GM21786 (cell line): ENCODE measurements at regions not wholly inside any gene's neighbourhood (a gene's known extent, or its start where the extent isn't known, plus 50 kb on each side); places are given as distances from the start of the nearest gene placed in this dataset.
"Not testable (repeated sequence)": the region's sequence is repeated elsewhere in the genome, so short reads cannot be mapped to it uniquely, and the experiment has no call there.

Source experiments
- ATAC-seq: cut with Tn5 transposase; IDR thresholded peaks from one replicate; pipeline ENCODE4 v1.9.1; 2021; ENCODE audit not compliant: unreplicated experiment

DNA sequence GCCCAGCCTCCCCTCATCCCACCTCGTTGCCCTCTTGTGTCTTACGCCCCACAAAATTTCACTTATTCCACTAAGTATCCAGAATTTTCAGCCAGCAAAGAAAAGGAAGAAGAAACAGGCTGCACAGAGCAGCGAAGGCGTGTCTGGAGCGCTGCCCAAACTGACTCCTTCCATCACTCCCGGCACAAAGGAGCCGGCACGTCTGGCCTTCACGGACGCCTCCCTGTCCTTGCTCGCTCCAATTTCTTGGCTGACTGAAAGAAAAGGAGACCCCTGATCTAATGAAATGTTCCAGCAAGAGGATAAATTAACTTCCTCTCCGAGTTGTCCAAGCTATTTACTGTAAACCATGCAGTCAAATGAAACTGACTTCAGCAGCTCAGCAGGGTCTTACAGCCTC, 152.3 kb upstream of the CDH4 start:
- no peak for ATAC-seq

DNA sequence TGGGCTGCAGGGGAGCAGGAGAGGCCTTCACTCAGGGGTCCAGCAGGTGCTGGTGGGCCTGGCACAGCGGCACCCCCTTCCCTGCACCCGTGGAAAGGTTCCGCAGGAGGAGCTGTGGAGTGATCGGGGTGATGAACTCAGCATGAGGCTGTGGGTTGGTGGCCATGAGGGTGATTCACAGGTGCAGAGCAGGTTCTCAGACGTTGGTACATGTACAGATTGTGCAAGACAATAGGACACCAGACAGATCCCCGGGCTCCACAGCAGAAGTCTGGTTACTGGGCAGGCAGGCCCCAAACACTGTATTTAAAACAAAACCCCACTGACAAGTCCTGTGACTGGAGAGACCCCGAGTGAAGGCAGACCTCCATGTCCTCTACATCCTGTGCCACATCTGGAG, 151.6 kb upstream of the CDH4 start:
- no peak for ATAC-seq

DNA sequence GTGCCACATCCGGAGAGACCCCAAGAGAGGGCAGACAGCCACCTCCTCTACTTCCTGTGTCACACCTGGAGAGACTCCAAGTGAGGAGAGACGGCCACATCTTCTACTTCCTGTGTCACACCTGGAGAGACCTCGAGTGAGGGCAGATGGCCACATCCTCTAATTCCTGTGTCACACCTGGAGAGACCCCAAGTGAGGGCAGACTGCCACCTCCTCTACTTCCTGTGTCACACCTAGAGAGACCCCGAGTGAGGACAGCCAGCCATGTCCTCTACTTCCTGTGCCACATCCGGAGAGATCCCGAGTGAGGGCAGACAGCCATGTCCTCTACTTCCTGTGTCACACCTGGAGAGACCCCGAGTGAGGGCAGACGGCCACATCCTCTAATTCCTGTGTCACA, 150.7 kb upstream of the CDH4 start:
- not testable (repeated sequence) for ATAC-seq

DNA sequence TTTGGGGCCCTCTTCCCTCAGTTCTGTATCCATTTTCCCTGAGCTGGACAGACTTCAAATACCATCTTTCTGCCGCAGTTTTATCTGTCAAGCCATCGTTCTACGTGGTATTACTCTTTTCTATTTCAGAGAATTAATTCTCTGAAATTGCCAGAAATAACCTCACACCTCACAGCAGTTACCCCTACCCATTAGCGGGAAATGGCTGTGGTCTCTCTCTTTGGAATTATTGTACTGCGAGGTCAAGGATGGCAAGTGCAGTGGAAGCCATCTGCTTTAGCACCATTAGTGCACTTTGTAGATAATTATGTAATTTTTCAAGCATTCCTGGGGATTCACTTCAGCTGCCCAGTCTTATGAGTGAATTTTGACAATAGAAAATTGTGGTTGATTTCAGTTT, 147.8 kb upstream of the CDH4 start:
- ATAC-seq: no peak

DNA sequence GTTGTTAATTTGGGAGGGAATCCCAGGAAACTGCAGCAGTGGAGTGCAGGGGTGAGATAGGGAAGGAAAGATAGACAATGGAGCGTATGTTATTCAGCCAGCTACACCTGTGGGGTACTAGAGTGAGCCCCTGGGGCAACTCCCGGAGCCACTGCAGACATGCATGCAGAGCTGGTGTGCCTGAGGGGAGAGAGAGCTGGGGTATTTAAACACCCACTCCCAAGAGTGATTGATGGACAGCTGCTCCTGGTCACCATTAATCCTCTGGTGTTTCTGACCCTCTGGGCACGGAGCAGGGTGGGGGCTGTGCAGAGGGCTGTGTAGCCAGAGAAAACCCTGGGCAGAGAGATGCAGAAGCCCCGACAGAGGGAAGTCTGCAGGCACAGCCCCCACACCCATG, 146.7 kb upstream of the CDH4 start:
- ATAC-seq: no peak

DNA sequence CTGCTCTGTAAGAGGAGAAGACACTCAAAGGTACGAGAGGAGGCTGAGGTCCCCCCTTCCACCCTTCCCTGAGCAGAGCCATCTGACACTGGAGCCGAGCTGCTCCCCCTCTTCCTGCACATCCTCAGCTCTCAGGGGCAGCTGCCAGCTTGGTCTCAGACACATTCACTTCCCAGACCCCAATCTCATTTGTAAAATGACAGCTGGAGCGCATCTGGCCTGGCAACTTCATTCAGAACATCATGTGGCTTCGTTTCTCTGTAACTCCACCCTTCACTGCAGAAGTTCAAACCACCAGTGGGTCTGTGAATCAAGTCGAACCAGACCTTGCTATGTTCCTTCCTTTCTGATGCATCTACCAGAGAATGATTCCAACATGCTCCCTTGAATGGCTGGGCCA, 145.6 kb upstream of the CDH4 start:
- ATAC-seq: no peak

DNA sequence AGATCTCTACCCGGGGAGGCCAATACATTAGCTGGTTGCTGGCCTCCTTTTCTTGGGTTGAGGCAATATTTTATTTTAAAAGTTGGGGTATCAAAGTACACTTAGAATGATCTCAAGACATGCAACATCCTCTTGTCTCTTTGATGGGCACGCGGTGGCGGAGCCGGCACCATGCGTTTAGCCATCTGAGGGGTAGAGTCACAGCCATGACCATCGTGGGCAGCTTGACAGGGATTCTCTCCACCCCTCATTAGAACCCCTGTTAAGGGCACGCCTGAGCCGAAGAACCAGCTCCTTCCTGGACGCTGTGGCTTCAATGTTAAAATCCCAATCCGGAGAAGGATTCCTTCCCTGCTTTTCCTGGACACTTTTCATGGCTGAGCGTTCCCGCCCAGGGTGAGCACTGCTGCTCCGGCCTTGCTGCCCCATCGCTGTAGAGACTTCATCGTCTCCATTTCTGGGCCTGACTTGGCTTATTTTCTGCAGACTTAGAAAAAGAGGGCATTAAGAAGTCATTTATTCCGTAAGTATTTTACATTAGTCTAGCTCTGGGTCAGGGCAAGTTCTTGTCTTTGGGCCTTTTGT, 142.7 kb upstream of the CDH4 start:
- no peak for ATAC-seq

DNA sequence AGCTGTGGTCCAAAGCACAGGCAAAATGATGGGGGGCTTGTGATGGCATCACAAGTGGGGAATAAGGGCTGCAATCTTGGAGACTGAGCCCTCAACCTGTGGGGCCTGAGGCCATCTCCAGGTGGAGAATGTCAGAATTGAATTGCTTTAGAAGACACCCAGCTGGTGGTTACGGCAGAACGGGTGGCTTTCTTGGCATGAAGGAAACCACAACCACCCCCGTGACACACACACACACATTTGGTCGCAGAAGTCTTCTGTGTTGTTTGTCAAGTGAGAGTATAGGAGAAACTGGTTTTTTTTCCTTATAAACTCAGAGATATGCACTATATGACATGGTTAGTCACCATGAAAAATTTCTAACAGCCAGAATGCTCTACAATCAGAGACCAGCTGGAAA, 139.5 kb upstream of the CDH4 start:
- no peak for ATAC-seq

DNA sequence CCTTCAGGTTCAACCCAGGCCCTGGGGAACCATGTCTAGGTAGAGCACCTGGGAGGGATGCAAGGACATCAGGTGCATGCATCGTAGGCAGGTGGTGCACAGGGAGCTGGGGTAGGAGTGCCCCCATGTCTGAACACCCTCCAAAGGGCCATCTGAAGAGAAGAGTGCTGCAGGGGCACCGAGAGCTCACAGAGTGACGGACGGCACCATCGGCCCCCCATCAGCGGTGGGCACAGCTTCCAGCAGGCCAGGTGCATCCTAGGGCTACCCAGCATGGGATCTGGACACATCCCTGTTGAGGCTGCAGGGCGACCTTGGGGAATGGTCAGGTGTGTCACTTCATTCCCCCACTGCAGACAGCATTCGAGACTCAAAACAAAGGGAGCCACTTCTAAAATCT, 138.3 kb upstream of the CDH4 start:
- ATAC-seq: no peak

DNA sequence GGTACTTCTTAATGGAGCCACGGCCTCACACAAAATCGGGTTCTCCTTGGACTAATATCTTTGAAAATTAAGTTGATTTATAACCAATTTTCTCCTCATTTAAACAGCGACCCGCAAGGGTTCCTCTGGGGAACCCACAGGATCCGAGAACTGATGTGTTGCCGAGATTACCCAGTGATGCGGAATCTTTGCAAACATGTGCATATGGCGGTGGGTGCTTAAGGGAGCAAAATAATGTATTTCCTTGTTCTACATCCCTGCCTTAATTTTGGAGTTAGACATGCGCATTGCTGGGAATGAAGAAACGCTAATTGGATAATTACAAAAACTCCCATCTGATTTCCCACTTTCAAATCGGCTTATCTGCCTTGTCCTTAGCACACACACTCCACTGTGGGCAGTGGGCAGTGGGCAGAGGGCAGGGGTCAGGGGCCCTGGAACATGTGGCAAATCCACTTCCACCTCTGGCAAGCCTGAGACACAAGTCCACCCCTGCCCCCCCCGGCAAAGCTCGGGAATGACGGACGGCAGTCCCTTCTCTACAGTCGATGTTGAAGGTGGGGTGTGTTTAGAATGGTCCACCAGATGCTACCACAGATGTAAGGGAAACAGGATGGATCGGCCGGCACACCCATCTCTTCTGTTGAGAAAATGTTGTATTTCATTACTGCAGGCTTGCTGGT, 137.4 kb upstream of the CDH4 start:
- ATAC-seq: no peak

DNA sequence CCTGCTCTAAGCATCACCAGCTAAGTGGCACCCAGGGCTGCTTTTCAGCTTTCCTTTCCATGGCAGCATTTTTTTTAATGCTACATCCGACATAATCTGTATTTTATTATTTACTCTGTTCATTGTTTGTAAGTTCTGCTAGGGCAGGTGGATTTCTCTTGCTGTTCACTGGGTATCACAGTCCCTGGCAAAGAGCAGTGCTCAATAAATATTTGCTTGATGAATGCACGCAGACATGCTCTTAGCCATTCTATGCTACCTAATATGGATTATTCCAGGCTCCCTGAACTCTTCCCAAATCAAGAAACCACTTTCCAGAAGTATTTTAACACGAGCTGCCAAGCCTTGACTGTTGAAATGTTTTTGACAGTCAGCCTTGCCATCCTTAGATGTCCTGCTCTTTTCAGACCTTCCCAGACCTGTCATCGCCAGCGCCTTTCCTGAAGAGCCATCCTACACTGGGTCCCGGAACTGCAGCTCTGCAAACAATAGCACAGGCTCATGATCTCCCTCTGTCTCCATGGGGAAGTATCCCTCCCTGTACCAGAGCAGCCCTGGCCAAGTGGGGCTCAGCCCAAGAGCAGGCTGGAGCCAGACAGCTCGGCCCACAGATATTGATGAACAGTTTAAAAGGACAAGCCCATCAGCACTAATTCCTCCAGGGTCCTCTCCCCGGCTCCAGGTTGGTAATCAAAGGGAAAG, 136.5 kb upstream of the CDH4 start:
- no peak for ATAC-seq

DNA sequence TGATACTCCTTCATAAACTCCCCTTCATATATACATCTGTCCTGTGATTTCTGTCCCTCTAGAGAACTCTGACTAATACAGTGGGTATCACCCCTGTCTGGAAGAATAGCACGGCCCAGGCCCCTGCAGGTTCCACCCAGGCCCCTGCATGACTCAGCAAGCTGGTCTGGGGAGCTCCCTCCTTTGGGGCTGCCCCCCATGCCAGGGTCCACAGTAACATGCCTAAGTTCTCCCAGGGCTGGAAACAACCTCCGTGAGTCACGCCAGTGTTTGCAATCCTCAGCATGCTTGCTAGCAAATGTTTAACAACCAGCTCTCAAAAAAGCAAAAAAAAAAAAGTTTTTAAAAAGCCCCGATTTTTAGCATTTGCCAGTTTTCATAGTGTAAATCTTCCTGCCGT, 134.3 kb upstream of the CDH4 start:
- ATAC-seq: no peak

DNA sequence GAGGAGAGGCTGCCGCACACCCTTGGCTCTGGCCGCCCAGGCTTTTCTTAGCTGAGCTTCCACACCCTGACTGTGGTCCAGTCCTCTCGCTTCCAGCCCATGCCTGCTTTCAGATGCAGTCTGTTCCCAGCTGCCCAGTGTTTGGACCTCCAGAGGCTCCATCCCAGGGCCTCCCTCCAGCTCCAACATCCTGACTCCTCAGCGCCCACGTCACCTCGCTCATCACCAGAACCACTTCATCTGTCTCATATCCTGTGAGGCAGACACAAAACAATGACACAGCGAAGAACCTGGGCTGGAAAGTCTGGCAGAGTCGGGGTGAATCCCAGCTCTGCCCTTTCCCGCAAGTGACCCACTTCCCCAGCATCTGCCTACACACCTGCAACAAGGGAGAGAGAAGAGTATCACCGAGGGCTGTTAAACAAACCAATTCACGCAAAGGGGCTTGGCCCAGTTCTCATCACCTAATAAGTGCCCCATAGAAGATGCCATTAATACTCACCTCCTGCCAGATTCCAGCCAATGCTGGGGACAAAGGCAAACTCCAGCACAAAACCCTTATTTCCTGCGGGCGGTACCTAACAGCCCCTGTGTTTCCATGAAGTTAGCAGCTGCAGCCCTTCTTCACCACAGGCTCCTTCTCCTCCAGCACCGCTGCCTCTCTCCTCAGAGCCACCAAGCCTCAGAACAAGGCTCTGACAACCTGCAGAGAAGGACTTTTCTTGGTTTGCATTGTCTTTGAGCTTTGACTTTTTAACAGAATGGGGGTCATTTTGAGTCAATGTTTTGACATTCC, 133.4 kb upstream of the CDH4 start:
- no peak for ATAC-seq

DNA sequence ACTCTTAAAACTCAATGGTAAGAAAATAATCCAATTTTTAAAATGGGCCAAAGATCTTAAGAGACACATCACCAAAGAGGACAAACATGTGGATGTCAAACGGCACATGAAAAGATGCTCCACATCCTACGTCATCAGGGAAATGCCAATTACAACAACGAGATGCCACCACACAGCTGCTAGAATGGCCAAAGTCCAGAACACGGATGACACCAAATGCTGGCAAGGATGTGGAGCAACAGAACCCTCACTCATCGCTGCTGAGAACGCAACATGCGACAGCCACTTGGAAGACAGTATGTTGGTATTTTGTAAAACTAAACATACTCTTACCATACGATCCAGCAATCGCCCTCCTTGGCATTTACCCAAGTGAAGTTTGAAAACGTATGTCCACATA, 132.8 kb upstream of the CDH4 start:
- ATAC-seq: no peak

DNA sequence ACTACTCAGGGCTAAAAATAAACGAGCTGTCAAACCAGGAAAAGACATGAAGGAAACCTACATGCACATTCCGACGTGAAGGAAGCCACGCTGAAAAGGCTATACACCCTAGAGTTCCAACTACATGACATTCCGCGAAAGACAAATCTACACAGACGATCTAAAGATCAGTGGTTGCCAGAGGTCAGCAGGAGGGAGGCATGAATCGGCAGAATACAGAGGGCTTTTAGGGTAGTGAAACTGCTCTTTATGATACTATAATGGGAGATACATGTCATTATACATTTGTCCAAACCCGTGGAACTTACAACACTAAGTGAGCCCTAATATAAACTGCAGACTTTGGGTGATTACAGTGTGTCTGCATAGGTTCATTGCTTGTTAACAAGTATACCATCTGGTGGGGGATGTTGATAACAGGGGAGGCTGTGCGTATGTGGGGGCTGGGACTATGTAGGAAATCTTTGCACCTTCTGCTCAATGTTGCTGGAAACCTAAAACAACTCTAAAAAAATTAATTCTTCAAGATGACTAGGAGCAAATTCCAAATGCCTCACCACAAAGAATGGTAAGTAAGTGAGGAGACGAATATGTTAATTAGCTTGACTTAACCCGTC, 132.2 kb upstream of the CDH4 start:
- no peak for ATAC-seq

DNA sequence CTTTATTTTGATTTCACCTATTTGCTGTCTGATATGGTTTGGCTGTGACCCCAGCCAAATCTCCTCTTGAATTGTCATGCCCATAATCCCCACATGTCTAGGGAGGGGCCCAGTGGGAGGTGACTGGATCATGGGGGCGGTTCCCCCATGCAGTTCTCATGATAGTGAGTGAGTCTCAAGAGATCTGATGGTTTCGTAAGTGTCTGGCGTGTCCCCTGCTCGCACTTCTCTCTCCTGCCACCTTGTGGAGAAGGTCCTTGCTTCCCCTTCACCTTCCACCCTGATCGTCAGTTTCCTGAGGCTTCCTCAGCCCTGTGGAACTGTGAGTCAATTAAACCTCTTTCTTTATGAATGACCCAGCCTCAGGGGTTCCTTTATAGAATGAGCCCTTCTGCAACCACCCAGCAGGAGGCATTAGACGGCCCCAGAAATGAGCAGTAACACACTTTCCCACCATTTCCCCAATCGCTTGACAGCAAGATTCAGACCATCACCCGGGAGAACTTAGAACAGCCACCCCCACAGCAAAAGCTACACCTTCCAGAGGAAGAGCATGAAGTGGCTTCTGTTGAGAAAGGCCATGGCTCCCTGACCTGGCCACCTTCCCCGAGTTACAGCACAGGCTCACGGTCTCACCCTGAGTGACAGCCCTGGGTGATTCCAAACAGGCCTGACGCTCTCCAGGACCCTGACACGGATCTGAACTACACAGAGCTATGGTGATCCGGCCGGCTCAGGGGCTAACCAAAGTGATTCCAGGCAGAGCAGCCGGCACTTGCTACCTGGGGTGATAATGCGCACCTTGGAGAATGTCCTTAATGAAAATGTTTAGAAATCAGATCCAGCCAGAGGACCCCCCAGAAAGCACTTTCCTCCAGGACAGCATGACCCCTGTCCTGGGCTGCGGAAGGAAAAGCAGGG, 131.2 kb upstream of the CDH4 start:
- ATAC-seq: no peak

DNA sequence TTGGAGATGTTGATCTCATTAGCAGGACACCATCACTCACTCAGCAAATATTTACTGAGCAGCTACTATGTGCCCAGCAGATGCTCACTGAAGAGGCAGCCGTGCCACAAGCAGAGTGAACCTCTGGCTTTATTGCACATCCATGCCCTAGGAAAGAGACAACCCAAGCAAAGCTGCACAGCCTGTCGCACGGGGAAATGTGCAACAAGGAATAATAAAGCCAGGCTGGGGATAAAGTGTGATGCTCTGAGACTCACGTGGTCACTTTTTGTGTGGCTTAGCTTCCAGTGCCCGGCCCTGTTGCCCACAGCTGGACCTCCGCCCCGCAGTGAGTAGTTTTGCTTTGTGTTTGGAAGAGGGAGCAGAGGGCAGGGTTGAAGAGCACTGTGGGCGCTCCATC, 130.4 kb upstream of the CDH4 start:
- ATAC-seq: no peak

DNA sequence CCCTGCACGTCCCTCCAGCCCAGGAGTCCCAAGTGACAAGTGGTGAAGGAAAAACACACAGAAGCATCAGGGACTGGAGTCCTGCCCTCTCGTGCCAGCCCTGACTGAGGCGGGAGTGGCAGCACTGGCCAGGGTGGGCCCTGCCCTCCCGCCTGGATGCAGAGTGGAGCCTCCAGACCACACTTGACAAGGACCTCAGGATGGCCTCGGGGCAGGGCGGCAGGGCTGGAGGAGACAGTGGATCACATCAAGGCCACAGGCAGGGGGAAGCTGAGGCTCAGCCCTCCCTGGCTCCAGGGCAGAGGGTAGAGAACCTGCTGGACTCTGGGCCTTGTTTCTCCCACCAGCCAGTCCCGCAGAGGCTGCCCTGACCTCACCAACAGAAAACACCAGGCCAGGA, 128.8 kb upstream of the CDH4 start:
- ATAC-seq: no peak

DNA sequence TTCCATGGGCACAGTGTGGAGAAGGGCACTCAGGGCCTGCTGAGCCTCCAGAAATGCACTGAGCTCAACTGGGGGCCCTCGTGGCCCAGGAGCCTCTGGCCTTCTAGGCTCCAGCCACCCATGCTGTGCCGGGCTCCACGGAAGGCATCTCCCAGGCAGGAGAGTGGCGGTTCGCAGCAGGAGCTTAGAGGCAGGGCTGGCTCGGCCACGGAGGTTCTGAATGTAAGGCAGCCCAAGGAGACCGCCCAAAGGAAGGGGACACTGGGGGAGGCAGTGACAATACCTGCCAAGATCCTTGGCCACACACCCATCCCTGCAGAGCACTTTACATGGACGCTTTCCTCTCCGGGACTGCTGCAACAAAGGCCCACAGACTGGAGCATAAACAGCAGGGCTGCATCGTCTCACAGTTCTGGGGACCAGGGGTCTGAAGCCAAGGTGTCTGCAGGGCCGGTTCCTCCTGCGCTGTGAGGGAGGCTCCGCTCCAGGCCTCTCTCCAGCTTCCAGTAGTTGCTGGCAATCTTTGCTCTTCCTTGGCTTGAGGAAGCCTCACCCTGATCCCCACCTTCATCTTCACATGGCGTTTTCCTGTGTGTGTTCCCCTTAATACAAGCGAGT, 128.2 kb upstream of the CDH4 start:
- no peak for ATAC-seq

DNA sequence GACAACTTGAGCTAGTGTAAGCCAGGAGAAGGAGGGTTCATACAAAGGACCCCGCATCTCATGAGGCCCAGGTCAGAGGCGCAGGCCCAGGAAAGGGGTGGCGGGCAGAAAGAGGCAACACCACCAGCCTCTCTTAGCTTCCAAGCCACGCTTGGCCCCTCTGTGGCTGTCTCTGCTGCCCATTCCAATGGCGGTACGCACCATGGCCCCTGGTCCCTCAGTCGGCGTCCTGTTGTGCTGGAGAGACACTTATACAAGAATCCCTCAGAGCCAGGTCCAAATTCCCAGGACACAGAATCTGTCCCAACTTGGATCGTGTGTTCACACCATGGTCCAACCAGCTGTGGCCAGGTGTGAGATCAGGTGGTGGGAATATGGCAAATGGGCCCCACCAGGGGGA, 127.0 kb upstream of the CDH4 start:
- no peak for ATAC-seq
